ENCODE measurements at regions not wholly inside any gene's neighbourhood (a gene's known extent, or its start where the extent isn't known, plus 50 kb on each side); places are given as distances from the start of the nearest gene placed in this dataset.

- DNase-seq = no peak
Measured at GRCh38 chr11:32039149-32039548, 51.7 kb upstream of the RCN1 start.

- DNase-seq = no peak
Measured at GRCh38 chr11:32034680-32035079, 56.2 kb upstream of the RCN1 start.

- no peak for DNase-seq
Measured at GRCh38 chr11:32034149-32034548, 56.7 kb upstream of the RCN1 start.

GRCh38 chr11:32033491-32033890 is 57.4 kb upstream of the RCN1 start:
- DNase-seq = no peak

- no peak for DNase-seq
Measured at GRCh38 chr11:32033067-32033466, 57.8 kb upstream of the RCN1 start.

GRCh38 chr11:32032478-32032877 is 58.4 kb upstream of the RCN1 start:
- no peak for DNase-seq

- no peak for DNase-seq
Measured at GRCh38 chr11:32032052-32032451, 58.8 kb upstream of the RCN1 start.

GRCh38 chr11:32030875-32031503 is 59.9 kb upstream of the RCN1 start:
- no peak for DNase-seq

- DNase-seq = no peak
Measured at GRCh38 chr11:32029721-32030120, 61.2 kb upstream of the RCN1 start.

GRCh38 chr11:32028201-32028600 is 62.7 kb upstream of the RCN1 start:
- no peak for DNase-seq

GRCh38 chr11:32026766-32027165 is 64.1 kb upstream of the RCN1 start:
- DNase-seq = no peak

GRCh38 chr11:32024948-32025347 is 65.9 kb upstream of the RCN1 start:
- no peak for DNase-seq

- DNase-seq = no peak
Measured at GRCh38 chr11:32023370-32024305, 67.2 kb upstream of the RCN1 start.

GRCh38 chr11:32018672-32019071 is 72.2 kb upstream of the RCN1 start:
- no peak for DNase-seq

- DNase-seq = no peak
Measured at GRCh38 chr11:32016111-32016510, 74.8 kb upstream of the RCN1 start.

- DNase-seq = no peak
Measured at GRCh38 chr11:32015427-32015826, 75.4 kb upstream of the RCN1 start.

GRCh38 chr11:32013603-32014002 is 77.3 kb upstream of the RCN1 start:
- DNase-seq = no peak

GRCh38 chr11:32012049-32012448 is 78.8 kb upstream of the RCN1 start:
- DNase-seq = no peak

- DNase-seq = no peak
Measured at GRCh38 chr11:32008880-32009551, 81.9 kb upstream of the RCN1 start.

GRCh38 chr11:32006799-32007388 is 84.0 kb upstream of the RCN1 start:
- DNase-seq = no peak

- no peak for DNase-seq
Measured at GRCh38 chr11:32005786-32006416, 85.0 kb upstream of the RCN1 start.

- no peak for DNase-seq
Measured at GRCh38 chr11:32003335-32003734, 87.5 kb upstream of the RCN1 start.

- no peak for DNase-seq
Measured at GRCh38 chr11:32002311-32002710, 88.6 kb upstream of the RCN1 start.
